Nephron progenitor cell (in vitro differentiated cells): ENCODE measurements at regions not wholly inside any gene's neighbourhood (a gene's known extent, or its start where the extent isn't known, plus 50 kb on each side); places are given as distances from the start of the nearest gene placed in this dataset.
A peak's percentile ranks its signal among the peaks of the same experiment; 100 is the strongest.

Source experiments
- DNase-seq: peaks from one replicate; pipeline ENCODE4 v3.0.0; 2021
- H3K27ac Mint-ChIP-seq: 2 replicates; pipeline ENCODE4 v1.8.0; 2021; ENCODE audit warnings: mild to moderate bottlenecking, moderate library complexity, mixed read lengths
- H3K27me3 Mint-ChIP-seq: 2 replicates; pipeline ENCODE4 v1.8.0; 2021; ENCODE audit warnings: mild to moderate bottlenecking, low read depth, mixed read lengths; ENCODE audit not compliant: poor library complexity
- H3K36me3 Mint-ChIP-seq: 2 replicates; pipeline ENCODE4 v1.8.0; 2021; ENCODE audit warnings: low read depth, mixed read lengths
- H3K4me1 Mint-ChIP-seq: 2 replicates; pipeline ENCODE4 v1.8.0; 2021; ENCODE audit warnings: mixed read lengths
- H3K4me3 Mint-ChIP-seq: 2 replicates; pipeline ENCODE4 v1.8.0; 2021; ENCODE audit warnings: mild to moderate bottlenecking, moderate library complexity, mixed read lengths
- H3K9me3 Mint-ChIP-seq: 2 replicates; pipeline ENCODE4 v1.8.0; 2021; ENCODE audit warnings: mild to moderate bottlenecking, moderate library complexity, mixed read lengths
- TF ChIP-seq, protein P1 (sequence below): fragments of 200-600 bp; sonication (generic); IDR thresholded peaks from 2 replicates; pipeline ENCODE4 v1.5.0; 2021; ENCODE audit warnings: antibody characterized with exemption

DNA sequence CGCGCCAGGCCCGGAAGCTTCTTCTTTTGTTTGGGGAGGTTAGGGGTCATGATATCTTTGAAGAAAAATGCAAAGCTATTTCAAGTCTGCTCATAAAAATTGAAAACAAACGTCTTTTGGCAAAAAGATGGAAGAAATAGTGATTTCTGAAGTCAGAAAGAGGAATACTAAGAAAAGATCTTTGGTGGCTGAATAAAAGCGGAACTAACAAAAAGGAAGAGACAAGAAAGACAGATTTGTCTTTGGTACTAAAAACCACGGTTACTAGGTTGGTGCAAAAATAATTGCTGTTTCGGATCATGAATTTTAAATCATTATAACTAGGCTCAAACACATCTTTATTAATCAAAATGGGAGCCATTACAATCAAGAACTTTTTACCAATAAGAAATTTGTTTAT lies 164.6 kb upstream of the TRIB2 start:
- H3K27ac Mint-ChIP-seq, result no peak overlapping the region
- no peaks in the 10 kb centered on the region for H3K27me3 Mint-ChIP-seq
- TF ChIP-seq, protein P1, sequence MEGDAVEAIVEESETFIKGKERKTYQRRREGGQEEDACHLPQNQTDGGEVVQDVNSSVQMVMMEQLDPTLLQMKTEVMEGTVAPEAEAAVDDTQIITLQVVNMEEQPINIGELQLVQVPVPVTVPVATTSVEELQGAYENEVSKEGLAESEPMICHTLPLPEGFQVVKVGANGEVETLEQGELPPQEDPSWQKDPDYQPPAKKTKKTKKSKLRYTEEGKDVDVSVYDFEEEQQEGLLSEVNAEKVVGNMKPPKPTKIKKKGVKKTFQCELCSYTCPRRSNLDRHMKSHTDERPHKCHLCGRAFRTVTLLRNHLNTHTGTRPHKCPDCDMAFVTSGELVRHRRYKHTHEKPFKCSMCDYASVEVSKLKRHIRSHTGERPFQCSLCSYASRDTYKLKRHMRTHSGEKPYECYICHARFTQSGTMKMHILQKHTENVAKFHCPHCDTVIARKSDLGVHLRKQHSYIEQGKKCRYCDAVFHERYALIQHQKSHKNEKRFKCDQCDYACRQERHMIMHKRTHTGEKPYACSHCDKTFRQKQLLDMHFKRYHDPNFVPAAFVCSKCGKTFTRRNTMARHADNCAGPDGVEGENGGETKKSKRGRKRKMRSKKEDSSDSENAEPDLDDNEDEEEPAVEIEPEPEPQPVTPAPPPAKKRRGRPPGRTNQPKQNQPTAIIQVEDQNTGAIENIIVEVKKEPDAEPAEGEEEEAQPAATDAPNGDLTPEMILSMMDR, result no peak
- H3K4me3 Mint-ChIP-seq, result no peak overlapping the region
- peaks cover 38% of the 10 kb centered on the region for H3K4me1 Mint-ChIP-seq
- no peak for DNase-seq
- H3K9me3 Mint-ChIP-seq, result peaks cover 13% of the 10 kb centered on the region
- no peaks in the 10 kb centered on the region for H3K36me3 Mint-ChIP-seq

DNA sequence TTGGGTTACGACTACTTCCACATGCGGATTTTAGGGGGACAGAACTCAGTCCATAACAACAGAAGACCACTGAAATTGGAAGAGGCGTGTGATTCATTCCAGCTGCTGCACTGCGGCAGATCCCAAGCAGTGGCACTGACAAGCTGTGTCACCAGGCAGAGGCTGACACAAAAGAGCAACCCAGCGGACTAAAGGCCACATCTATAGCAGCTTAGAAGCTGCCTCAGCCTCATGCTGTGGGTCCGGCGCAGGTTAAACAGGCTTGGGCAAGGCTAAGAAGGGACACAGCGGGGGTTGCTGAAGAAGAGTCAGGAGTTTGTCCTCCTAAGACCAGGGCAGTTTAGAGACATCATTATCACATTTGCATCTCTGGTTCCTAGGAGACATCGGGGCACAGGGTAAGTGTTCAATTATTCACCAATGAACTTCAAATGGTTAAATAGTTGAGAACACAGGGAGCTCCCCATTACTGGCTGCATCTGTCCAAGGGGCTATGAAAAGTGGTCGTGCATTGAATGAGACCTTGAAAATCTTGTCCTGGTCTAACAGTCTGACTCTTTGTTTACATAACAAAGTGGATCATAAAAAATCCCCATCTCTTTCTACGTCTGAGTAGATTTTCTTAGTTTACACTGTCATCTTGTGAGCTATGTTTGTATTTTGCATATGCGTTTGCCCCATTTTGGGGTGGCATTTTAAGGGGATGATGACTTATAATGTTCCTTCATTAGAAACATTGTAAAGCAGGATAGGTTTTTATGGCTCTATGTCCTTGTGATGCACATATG lies 162.3 kb upstream of the TRIB2 start:
- H3K27me3 Mint-ChIP-seq, result no peaks in the 10 kb centered on the region
- DNase-seq, result no peak
- peak overlapping the region; percentile 23 for H3K27ac Mint-ChIP-seq
- no peaks in the 10 kb centered on the region for H3K36me3 Mint-ChIP-seq
- H3K9me3 Mint-ChIP-seq, result peaks cover 13% of the 10 kb centered on the region
- TF ChIP-seq, protein P1, result no peak
- no peak overlapping the region for H3K4me3 Mint-ChIP-seq
- peaks cover 24% of the 10 kb centered on the region for H3K4me1 Mint-ChIP-seq

DNA sequence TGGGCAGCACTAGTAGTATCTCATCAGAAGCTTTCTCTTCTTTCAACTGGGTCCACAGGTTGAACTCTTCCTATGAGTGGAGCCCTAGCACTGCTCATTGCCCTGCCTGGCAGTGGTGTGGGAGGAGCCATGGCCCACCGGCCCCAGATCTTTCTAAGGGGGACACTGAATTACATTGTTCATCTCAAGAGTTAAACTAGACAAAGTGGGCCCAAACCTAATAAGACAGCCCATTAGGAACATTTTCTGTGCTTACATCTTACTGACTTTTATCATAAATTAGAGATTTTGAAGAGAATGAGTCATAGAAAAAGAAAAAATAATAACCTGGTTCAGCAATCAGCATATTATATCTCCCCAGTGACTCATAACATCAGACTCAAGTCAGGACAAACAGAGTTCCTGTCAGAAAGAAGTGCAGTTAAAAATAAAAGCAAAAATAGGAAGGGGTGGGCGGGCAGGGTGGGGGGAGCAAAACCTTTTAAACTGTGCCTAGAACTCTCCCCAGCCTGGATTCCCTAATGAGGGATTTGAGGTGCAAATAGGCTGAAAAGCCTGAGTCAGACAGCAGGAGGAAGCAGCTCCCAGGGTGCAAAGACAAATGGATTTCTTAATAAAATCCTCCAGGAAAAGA lies 161.6 kb upstream of the TRIB2 start:
- H3K9me3 Mint-ChIP-seq, result peaks cover 13% of the 10 kb centered on the region
- H3K27me3 Mint-ChIP-seq, result no peaks in the 10 kb centered on the region
- no peaks in the 10 kb centered on the region for H3K36me3 Mint-ChIP-seq
- H3K4me1 Mint-ChIP-seq, result peaks cover 24% of the 10 kb centered on the region
- no peak for DNase-seq
- no peak overlapping the region for H3K4me3 Mint-ChIP-seq
- no peak overlapping the region for H3K27ac Mint-ChIP-seq
- TF ChIP-seq, protein P1, result no peak

DNA sequence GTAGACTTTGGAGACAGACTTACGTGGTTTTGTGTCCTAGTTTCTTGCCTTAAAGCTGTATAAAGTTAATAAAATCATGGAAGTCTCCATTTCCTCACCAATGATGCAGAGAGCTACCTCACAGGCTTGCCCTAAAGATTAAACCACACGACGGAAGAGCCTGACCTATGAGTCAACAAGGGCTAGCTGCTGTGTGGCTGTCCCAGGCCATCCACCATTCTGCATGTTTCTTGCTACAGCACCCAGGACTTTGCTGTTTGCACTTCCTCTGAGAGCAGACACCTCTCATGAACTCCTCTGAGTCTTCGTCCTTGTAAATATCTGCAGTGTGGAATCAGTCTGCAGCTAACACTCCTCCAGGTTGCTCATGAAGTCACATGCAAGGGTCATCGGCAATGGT lies 160.0 kb upstream of the TRIB2 start:
- Mint-ChIP-seq H3K27me3 (no peaks in the 10 kb centered on the region), H3K27ac (no peak overlapping the region), H3K36me3 (no peaks in the 10 kb centered on the region), H3K4me1 (peaks cover 24% of the 10 kb centered on the region), H3K4me3 (no peak overlapping the region), H3K9me3 (peaks cover 8% of the 10 kb centered on the region)
- no peak for DNase-seq
- TF ChIP-seq, protein P1, result no peak

DNA sequence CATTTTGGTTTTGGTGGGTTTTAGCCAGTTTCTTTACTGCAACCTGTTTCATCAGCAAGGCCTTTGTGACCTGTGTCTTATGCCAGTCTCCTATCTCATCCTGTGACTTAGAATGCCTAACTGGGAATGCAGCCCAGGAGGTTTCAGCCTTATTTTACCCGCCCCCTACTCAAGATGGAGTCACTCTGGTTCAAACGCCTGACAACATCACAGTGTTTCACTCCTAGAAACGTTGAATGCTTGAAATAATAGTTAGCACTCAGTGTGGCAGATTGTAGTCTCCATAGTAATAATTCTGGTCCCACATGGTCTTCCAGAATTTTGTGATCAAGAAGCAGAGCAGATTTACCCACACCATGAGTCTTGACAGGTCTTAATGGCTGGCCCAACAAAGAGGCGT lies 159.0 kb upstream of the TRIB2 start:
- H3K27me3 Mint-ChIP-seq, result no peaks in the 10 kb centered on the region
- H3K4me3 Mint-ChIP-seq, result no peak overlapping the region
- H3K9me3 Mint-ChIP-seq, result peaks cover under 1% of the 10 kb centered on the region
- H3K4me1 Mint-ChIP-seq, result peaks cover 24% of the 10 kb centered on the region
- H3K36me3 Mint-ChIP-seq, result no peaks in the 10 kb centered on the region
- TF ChIP-seq, protein P1, result no peak
- H3K27ac Mint-ChIP-seq, result no peak overlapping the region
- no peak for DNase-seq

DNA sequence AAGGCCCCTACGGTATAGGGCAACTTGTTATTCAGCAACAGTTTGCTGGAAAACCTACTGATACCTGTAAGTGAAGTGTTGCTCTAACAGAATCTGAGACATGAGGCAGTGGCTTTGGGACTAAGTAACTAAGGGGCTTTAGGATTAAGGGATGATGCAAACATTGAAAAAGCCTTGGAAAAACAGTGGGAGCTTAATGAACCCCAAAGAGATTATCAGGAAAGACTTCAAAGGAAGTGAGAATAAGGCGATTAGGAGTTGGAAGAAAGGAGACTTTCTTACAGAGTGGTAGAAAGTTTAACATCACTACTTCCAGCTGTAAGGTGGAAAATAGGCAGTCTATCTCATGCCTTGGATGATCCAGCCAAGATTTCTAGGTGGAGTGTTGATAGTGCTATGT lies 158.2 kb upstream of the TRIB2 start:
- DNase-seq, result no peak
- H3K4me1 Mint-ChIP-seq, result peaks cover 24% of the 10 kb centered on the region
- TF ChIP-seq, protein P1, result no peak
- no peaks in the 10 kb centered on the region for H3K36me3 Mint-ChIP-seq
- no peak overlapping the region for H3K4me3 Mint-ChIP-seq
- H3K27me3 Mint-ChIP-seq, result no peaks in the 10 kb centered on the region
- H3K27ac Mint-ChIP-seq, result no peak overlapping the region
- no peaks in the 10 kb centered on the region for H3K9me3 Mint-ChIP-seq
